ENCODE measurements at regions not wholly inside any gene's neighbourhood (a gene's known extent, or its start where the extent isn't known, plus 50 kb on each side); places are given as distances from the start of the nearest gene placed in this dataset.

GRCh38 chr2:238568455-238569440, 142.0 kb downstream of the ASB1 start:
- no peak for DNase-seq (ENCODE audit: low spot score)
- intact Hi-C loops (cut with micrococcal nuclease): no loop called here
- no peak overlapping the region for H3K4me3 Mint-ChIP-seq (ENCODE audit: low read depth)
- no peaks in the 10 kb centered on the region for H3K9me3 Mint-ChIP-seq
- no peaks in the 10 kb centered on the region for H3K4me1 Mint-ChIP-seq (ENCODE audit: low read depth)
- no peaks in the 10 kb centered on the region for H3K36me3 Mint-ChIP-seq (ENCODE audit: low read depth)
- no peaks in the 10 kb centered on the region for H3K27me3 Mint-ChIP-seq (ENCODE audit: low read depth)
- H3K27ac Mint-ChIP-seq: no peak overlapping the region

GRCh38 chr2:238569507-238570195, 142.9 kb downstream of the ASB1 start:
- intact Hi-C loops (cut with micrococcal nuclease): no loop called here

GRCh38 chr2:238570391-238570790, 143.7 kb downstream of the ASB1 start:
- H3K27ac Mint-ChIP-seq: no peak overlapping the region
- DNase-seq (ENCODE audit: low spot score): no peak
- H3K4me3 Mint-ChIP-seq (ENCODE audit: low read depth): no peak overlapping the region
- H3K27me3 Mint-ChIP-seq (ENCODE audit: low read depth): no peaks in the 10 kb centered on the region
- no peaks in the 10 kb centered on the region for H3K4me1 Mint-ChIP-seq (ENCODE audit: low read depth)
- no peaks in the 10 kb centered on the region for H3K36me3 Mint-ChIP-seq (ENCODE audit: low read depth)
- intact Hi-C loops (cut with micrococcal nuclease): no loop called here
- H3K9me3 Mint-ChIP-seq: no peaks in the 10 kb centered on the region

More at GRCh38 chr2:238569507-238570195, 142.9 kb downstream of the ASB1 start:
- Mint-ChIP-seq H3K27me3 (ENCODE audit: low read depth) (no peaks in the 10 kb centered on the region), H3K4me1 (ENCODE audit: low read depth) (no peaks in the 10 kb centered on the region), H3K9me3 (no peaks in the 10 kb centered on the region), H3K36me3 (ENCODE audit: low read depth) (no peaks in the 10 kb centered on the region), H3K4me3 (ENCODE audit: low read depth) (no peak overlapping the region), H3K27ac (no peak overlapping the region)
- DNase-seq (ENCODE audit: low spot score): no peak

DNA sequence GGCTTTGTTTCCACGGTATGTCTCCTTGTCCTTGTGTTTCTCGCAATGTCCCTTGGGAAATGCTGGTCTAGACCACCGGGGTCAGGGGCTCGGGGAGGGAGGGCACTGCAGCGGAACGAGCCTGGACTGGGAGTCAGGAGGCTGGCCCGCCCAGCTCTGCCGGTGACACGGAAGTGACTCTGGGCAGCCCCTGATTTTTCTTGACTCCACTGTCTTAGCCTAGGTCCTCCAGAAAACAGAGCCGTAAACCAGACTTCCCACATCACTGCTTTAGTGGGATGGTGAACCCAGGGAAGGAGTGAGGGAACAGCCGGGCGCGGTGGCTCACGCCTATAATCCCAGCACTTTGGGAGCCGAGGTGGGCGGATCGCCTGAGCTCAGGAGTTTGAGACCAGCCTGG, 144.2 kb downstream of the ASB1 start:
- no peaks in the 10 kb centered on the region for H3K9me3 Mint-ChIP-seq
- H3K27me3 Mint-ChIP-seq (ENCODE audit: low read depth): no peaks in the 10 kb centered on the region
- no peak overlapping the region for H3K4me3 Mint-ChIP-seq (ENCODE audit: low read depth)
- DNase-seq (ENCODE audit: low spot score): no peak
- intact Hi-C loops (cut with micrococcal nuclease): no loop called here
- no peak overlapping the region for H3K27ac Mint-ChIP-seq
- no peaks in the 10 kb centered on the region for H3K4me1 Mint-ChIP-seq (ENCODE audit: low read depth)
- H3K36me3 Mint-ChIP-seq (ENCODE audit: low read depth): no peaks in the 10 kb centered on the region

DNA sequence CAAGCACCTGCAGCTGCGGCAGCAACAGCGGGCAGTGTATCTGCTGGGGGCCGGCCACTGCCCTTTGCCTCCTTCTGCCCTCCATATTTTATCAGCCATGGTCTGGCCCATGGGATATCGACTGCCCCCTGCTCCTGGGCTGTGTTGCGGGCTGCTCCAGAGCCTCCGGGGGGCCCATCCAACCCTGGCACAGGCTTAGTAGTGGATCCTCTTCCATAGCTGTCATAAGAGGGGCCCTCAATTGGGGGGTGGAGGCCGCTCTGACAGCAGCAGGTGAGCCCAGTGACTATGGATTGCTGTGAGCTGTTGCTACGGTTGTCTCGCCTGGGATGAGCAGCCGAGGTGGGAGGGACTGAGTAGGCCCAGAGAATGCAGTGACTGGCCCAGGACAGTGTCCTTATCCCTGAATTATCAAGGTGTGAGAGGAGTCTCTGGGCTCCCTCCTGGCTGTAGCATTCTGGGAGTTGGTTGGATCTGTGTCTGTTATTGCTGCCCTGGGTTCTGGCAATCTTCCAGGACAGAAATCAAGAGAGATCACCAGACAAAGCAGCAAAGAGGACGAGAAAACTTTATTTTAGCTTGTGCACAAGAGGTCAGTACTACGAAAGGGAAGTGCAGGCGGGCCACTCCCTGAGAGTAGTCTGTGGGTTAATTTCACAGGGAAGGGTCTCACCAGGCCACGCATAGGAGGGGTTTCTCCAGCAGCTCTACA, 145.1 kb downstream of the ASB1 start:
- Mint-ChIP-seq H3K27ac (no peak overlapping the region), H3K27me3 (ENCODE audit: low read depth) (no peaks in the 10 kb centered on the region), H3K4me1 (ENCODE audit: low read depth) (no peaks in the 10 kb centered on the region), H3K4me3 (ENCODE audit: low read depth) (no peak overlapping the region), H3K36me3 (ENCODE audit: low read depth) (no peaks in the 10 kb centered on the region), H3K9me3 (no peaks in the 10 kb centered on the region)
- intact Hi-C loops (cut with micrococcal nuclease): no loop called here
- no peak for DNase-seq (ENCODE audit: low spot score)

DNA sequence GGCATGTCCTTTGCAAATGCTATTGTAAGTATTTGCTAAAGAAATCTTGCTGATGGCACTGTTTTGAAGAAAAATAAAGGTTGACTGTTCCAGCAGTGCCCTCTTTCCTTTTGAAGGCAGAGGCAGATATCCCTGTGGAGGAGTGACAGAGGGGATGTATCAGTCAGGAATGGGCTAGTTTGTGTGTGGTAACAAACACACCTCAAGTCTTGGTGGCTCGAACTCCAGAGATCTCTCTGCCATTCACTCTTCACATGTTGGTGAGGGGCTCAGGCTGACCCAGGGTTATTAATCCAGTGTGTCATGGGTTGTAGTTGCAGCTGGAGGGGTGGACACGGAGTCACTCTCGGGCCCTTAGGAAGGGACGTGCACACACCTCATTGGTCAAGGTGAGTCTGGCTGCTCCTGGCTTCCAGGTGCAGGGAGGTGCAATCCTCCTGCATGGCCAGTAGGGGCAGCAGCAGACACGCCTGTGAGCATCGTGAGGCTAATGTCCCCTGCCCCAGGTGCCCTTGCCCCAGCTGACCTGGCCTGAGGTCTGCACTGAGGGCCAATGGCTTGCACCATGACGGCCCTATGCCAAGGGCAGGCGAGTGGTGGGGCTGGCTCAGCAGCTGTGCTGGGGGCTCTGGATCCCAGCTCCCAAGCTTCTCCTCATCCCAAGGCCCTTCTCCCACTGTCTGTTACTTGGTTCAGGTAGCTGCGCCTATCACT, 146.5 kb downstream of the ASB1 start:
- intact Hi-C loops (cut with micrococcal nuclease): no loop called here
- H3K27ac Mint-ChIP-seq: no peak overlapping the region
- H3K4me3 Mint-ChIP-seq (ENCODE audit: low read depth): no peak overlapping the region
- no peak for DNase-seq (ENCODE audit: low spot score)
- H3K4me1 Mint-ChIP-seq (ENCODE audit: low read depth): no peaks in the 10 kb centered on the region
- H3K9me3 Mint-ChIP-seq: no peaks in the 10 kb centered on the region
- H3K36me3 Mint-ChIP-seq (ENCODE audit: low read depth): no peaks in the 10 kb centered on the region
- no peaks in the 10 kb centered on the region for H3K27me3 Mint-ChIP-seq (ENCODE audit: low read depth)

DNA sequence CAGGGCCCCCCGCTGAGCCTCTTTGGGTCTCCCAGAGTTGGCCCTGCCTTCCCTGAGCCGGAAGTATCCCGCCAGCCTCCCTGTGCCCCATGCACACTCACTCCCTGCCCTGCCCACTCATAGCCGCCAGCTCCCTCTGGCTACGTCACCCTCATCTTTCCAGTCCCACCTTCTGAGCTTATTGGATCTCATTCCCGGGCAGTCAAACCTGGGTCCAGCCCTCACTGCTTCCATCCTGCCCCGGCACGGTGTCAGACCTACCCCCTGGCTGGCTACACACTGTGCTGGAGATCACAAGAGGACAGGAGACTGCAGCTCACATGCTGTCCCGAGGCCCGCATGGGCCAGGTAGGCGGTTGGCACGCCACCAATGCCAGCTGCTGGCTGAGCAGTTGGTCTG, 147.2 kb downstream of the ASB1 start:
- no peak for DNase-seq (ENCODE audit: low spot score)
- H3K27me3 Mint-ChIP-seq (ENCODE audit: low read depth): no peaks in the 10 kb centered on the region
- H3K4me1 Mint-ChIP-seq (ENCODE audit: low read depth): no peaks in the 10 kb centered on the region
- no peak overlapping the region for H3K27ac Mint-ChIP-seq
- intact Hi-C loops (cut with micrococcal nuclease): no loop called here
- no peaks in the 10 kb centered on the region for H3K36me3 Mint-ChIP-seq (ENCODE audit: low read depth)
- no peaks in the 10 kb centered on the region for H3K9me3 Mint-ChIP-seq
- no peak overlapping the region for H3K4me3 Mint-ChIP-seq (ENCODE audit: low read depth)

DNA sequence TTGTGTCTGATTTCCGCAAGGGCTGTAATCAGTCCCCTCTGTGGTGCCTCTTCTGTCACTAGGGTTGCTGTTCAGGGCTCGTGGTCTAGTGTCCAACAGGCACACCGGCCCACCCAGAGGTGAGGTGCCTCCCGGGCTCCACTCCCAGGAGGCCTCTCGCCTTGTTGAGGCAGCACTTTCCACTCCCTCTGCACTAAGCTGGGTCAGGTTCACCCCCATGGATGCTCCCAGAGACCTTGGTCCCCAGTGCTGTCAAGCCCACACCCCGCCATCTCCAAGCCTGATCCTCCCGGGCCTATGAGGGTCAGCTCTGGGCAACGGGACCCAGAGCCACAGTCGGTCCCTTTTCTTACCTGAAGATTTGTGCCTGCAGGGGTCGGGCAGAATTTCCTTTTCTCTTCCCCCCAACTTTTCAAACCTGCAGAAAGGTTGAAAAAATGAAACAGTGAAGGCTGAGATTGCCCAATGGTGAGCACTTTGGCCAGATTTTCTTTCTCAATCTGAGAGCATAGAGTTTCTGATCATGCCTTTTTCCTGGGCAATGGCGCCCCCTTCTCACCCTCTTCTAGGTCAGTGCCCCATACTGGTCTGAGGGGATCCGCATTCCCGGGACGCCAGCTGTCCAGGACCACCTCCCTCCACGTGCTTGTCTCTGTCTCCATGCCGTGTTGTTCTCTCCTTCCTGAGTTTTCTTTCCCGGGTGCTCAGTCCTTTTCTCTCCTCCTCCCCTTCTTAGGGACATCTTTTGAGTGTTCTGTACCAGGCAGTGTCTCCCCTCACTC, 148.0 kb downstream of the ASB1 start:
- H3K9me3 Mint-ChIP-seq: no peaks in the 10 kb centered on the region
- no peak for DNase-seq (ENCODE audit: low spot score)
- H3K4me3 Mint-ChIP-seq (ENCODE audit: low read depth): no peak overlapping the region
- no peaks in the 10 kb centered on the region for H3K4me1 Mint-ChIP-seq (ENCODE audit: low read depth)
- H3K27ac Mint-ChIP-seq: no peak overlapping the region
- H3K36me3 Mint-ChIP-seq (ENCODE audit: low read depth): no peaks in the 10 kb centered on the region
- H3K27me3 Mint-ChIP-seq (ENCODE audit: low read depth): no peaks in the 10 kb centered on the region
- intact Hi-C loops (cut with micrococcal nuclease): no loop called here

DNA sequence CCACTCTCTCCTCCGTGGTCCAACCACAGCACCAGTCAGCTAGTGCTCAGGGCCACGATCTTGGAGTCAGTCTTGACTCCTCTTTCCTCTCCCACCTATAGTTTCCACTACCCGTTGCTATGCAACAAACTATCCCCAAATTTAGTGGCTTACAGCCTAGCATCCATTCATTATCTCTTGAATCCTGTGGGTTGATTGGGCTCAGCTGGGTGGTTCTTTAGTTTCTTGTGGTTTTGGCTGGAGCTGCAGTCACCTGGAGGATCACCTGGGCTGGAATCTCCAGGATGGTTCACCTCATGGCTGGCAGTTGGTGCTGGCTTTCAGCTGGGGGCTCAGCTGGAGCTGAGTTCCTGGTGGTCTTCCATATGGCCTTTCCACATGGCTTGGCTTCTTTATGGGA, 149.9 kb downstream of the ASB1 start:
- Mint-ChIP-seq H3K27me3 (ENCODE audit: low read depth) (no peaks in the 10 kb centered on the region), H3K27ac (no peak overlapping the region), H3K4me3 (ENCODE audit: low read depth) (no peak overlapping the region), H3K36me3 (ENCODE audit: low read depth) (no peaks in the 10 kb centered on the region), H3K9me3 (no peaks in the 10 kb centered on the region), H3K4me1 (ENCODE audit: low read depth) (no peaks in the 10 kb centered on the region)
- intact Hi-C loops (cut with micrococcal nuclease): no loop called here
- DNase-seq (ENCODE audit: low spot score): no peak

DNA sequence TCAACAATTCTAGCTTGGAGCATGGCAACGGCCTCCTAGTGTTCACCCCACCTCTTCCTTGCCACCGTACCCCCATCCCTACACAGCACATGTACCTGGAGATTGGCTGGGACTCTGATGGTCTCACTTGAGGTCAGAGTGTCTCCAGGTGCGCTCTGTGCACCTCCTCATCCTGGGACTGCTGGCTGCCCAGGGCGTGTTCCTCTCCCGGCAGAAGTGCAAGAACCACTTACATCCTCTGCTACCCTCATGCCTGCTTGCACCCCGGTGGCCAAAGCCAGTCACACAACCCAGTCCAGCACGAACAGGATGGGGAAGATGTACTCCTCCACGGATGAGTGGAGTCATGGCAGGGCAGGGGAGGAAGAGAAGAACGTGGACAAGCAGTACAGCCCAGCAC, 151.5 kb downstream of the ASB1 start:
- intact Hi-C loops (cut with micrococcal nuclease): no loop called here
- Mint-ChIP-seq H3K27me3 (ENCODE audit: low read depth) (peaks cover under 1% of the 10 kb centered on the region), H3K4me3 (ENCODE audit: low read depth) (no peak overlapping the region), H3K36me3 (ENCODE audit: low read depth) (no peaks in the 10 kb centered on the region), H3K9me3 (no peaks in the 10 kb centered on the region), H3K4me1 (ENCODE audit: low read depth) (no peaks in the 10 kb centered on the region), H3K27ac (no peak overlapping the region)
- DNase-seq (ENCODE audit: low spot score): no peak

DNA sequence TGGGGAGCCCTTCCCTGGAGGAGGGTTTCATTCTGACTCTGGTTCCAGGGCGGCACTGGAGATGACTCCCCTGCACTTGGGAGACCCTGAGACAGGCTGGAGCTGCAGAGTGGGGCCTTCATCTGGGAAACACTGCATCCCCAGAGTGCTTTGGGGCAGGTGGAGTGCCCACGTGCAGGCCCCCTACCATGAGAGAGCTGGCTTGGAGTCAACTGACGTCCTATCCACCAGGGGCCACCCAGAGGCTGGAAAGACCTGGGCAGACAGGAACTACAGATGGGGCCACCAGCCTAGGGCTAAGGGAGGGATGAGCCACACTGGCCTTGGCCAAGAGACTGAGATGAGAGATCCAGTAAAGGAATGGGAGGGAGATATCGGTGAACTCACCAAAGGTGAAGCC, 153.8 kb downstream of the ASB1 start:
- Mint-ChIP-seq H3K27me3 (ENCODE audit: low read depth) (peaks cover 5% of the 10 kb centered on the region), H3K4me1 (ENCODE audit: low read depth) (no peaks in the 10 kb centered on the region), H3K36me3 (ENCODE audit: low read depth) (no peaks in the 10 kb centered on the region), H3K4me3 (ENCODE audit: low read depth) (no peak overlapping the region), H3K9me3 (no peaks in the 10 kb centered on the region), H3K27ac (no peak overlapping the region)
- intact Hi-C loops (cut with micrococcal nuclease): no loop called here
- no peak for DNase-seq (ENCODE audit: low spot score)

GRCh38 chr2:238581126-238581525, 154.4 kb downstream of the ASB1 start:
- peaks cover 5% of the 10 kb centered on the region for H3K27me3 Mint-ChIP-seq (ENCODE audit: low read depth)
- intact Hi-C loops (cut with micrococcal nuclease): no loop called here
- no peak overlapping the region for H3K27ac Mint-ChIP-seq

More at GRCh38 chr2:238581126-238581525, 154.4 kb downstream of the ASB1 start:
- Mint-ChIP-seq H3K4me1 (ENCODE audit: low read depth) (no peaks in the 10 kb centered on the region), H3K9me3 (no peaks in the 10 kb centered on the region), H3K36me3 (ENCODE audit: low read depth) (no peaks in the 10 kb centered on the region), H3K4me3 (ENCODE audit: low read depth) (no peak overlapping the region)
- no peak for DNase-seq (ENCODE audit: low spot score)

All from activated T-helper 2 cell treated with anti-CD3 and anti-CD28 coated beads, Interferon-gamma antibody, Interleukin-2, Interleukin-4, amounts not matched to agents 10 μg/mL and 5 μg/mL and 100 μg/mL, durations not matched to agents 14 hours and 24 hours and 36 hours (primary cell).